ENCODE measurements at regions not wholly inside any gene's neighbourhood (a gene's known extent, or its start where the extent isn't known, plus 50 kb on each side); places are given as distances from the start of the nearest gene placed in this dataset.

- DNase-seq (ENCODE audit: low read depth in 4 of 4, low spot score in 3 of 4), result no peak
Observed at GRCh38 chr12:90023207-90023900, 314.7 kb upstream of the ATP2B1 start.

DNA sequence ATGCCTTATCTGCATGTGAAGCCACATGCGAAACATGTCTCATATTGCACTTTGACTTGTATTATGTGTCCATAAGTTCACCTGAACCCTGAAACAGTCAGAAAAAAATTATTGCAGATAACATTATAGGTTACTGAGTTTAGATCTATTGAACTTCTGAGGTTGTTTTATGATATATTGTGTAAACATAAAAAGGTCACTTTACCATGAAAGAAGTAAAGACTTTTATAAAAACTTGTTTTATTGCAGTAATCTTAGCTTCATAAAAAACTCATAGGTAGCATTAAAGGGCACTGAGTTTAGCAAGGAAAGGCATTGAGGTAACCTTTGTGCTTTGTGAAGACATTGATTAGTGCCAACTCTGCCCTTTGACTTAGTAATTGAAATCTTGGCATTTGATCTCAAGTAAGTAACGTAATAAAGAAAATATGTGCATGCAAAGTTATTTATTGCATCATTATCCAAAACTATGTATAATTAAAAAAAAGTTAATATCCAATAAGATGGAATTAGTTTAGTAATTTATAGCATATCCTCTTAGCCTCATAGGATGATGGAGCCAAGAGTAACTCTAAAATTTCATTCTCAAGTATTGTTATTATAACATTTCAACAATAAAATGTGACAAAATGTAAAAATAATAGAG lies 313.3 kb upstream of the ATP2B1 start:
- DNase-seq (ENCODE audit: low read depth in 4 of 4, low spot score in 3 of 4), result no peak

- no peak for DNase-seq (ENCODE audit: low read depth in 4 of 4, low spot score in 3 of 4)
Observed at GRCh38 chr12:90020881-90021280, 312.2 kb upstream of the ATP2B1 start.

- no peak for DNase-seq (ENCODE audit: low read depth in 4 of 4, low spot score in 3 of 4)
Observed at GRCh38 chr12:90020436-90020835, 311.8 kb upstream of the ATP2B1 start.

GRCh38 chr12:90020014-90020413 lies 311.4 kb upstream of the ATP2B1 start:
- DNase-seq (ENCODE audit: low read depth in 4 of 4, low spot score in 3 of 4), result no peak

DNA sequence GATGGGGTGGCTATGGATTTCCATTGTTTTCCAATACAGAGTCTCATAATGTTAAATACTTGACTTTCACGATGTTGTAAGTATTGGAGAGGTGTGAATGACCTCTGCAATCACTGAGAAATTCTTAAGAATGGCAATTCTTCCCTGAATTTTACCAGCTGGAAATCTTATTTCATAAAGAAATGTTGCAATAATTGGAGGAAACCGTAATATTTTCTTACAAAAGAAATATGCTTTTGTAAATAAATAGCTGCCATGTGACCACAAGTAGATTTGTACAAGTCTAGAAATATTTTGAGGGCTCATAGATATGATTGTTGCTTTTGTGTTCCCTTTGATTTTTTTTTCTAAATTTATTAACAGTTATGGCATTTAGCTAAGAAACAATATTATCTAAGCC lies 308.7 kb upstream of the ATP2B1 start:
- no peak for DNase-seq (ENCODE audit: low read depth in 4 of 4, low spot score in 3 of 4)

DNA sequence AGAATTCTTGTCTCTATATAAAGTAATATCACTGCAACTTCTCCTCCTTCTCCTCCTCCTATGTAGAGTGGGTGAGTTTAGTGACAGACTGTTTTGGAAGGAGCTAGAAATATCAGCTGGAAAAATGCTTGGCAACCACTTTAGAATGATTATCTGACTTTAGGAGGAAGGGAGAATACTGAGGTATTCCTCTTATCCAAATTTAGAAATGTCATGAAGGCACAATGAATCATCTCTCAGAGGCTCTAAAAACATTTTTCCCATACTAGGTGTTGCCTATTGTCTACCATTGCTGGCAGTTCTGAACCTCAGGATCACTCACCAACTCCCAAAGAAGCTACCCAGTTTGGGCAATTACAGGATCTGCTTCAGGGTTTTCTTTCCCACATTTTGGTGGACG lies 306.6 kb upstream of the ATP2B1 start:
- no peak for DNase-seq (ENCODE audit: low read depth in 4 of 4, low spot score in 3 of 4)

DNA sequence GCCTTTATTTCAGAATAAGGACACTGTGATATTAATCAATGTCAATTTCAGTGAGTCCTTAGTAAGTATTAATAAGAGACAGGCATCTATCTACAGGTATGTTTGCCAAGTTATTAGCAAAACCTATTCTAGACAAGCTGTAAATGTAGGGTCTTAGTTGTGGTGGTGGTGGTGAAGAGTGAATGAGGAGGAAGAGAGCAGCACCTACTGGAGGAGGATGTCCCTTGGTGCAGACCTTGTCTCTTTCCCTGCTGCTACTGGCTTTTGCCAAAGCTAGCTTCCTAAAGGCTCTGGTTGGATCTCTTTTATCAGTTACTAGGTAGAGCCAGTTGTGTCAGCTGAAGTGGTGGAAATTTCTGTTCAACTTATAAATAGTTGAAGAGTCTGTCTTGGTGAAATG lies 304.8 kb upstream of the ATP2B1 start:
- DNase-seq (ENCODE audit: low read depth in 4 of 4, low spot score in 3 of 4), result no peak

DNA sequence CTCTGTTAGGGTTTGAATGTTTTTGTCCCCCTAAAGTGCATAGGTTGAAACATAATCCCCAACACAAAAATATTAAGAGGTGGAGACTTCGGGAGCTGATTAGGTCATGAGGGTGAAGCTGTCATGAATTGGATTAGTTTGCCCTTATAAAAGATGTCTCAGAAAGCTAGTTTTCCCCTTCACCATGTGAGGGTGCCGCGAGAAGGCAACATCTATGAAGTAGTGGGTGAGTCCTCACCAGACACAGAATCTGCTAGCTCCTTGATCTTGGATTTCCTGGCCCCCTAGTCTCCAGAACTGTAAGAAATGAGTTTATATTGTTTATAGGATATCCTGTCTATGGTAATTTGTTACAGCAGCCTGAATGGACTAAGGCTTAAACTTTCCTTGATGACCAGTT lies 301.5 kb upstream of the ATP2B1 start:
- DNase-seq (ENCODE audit: low read depth in 4 of 4, low spot score in 3 of 4), result no peak

GRCh38 chr12:90008277-90008676 lies 299.6 kb upstream of the ATP2B1 start:
- no peak for DNase-seq (ENCODE audit: low read depth in 4 of 4, low spot score in 3 of 4)

DNA sequence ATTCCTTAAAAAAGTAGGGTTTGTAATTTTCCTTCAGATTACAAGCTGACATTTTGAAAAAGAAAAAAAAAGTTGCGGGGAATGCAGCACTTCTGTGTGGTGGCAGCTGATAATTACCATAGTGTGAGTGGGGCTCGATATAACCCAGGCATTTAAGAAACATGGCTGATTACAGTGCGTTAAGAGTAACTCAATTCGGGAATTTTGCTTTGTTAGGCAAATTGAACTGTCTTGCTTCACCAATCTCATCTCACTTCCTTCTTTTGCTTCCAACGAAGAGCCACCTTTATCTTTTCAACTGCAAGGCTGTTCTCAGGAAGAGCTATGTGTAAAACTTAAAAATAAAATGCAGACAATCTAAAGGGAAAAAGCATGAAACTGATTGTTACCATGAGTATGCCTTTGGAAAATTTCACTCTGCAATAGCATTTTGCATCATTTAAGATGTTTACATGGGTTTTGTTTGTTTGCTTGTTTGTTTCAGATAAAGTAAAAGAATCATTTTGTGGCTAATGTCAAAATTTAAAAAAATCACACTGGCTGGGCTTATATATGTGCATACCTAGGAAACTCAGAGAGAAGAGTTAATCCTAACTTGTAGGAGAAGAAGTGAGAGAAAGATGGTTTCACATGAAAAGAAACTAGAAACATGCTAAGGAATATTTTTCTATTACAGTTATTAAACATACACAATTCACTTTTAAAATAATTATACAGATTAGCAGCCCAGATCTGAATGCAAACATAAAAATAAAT lies 295.9 kb upstream of the ATP2B1 start:
- DNase-seq (ENCODE audit: low read depth in 4 of 4, low spot score in 3 of 4), result no peak

DNA sequence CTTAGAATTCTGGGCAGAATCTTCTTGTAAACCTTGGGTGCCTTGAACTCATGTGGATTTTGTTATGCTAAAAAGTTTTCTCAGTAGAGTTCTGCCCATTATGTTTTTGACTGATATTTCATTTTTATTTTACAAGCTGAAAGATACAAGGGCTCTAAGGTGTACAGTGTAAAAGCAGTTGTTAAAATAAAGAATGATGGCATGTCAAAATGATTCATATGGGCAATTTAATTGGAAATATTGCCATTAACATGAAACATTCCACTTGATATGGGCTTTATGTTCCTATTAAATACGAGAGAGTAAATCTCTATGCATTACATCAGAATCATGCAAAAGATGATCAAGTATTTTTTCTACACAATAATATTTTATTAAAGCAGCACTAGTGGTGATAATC lies 295.1 kb upstream of the ATP2B1 start:
- no peak for DNase-seq (ENCODE audit: low read depth in 4 of 4, low spot score in 3 of 4)

- DNase-seq (ENCODE audit: low read depth in 4 of 4, low spot score in 3 of 4), result no peak
Observed at GRCh38 chr12:90000721-90001120, 292.1 kb upstream of the ATP2B1 start.

GRCh38 chr12:89999699-90000505 lies 291.3 kb upstream of the ATP2B1 start:
- no peak for DNase-seq (ENCODE audit: low read depth in 4 of 4, low spot score in 3 of 4)

- no peak for DNase-seq (ENCODE audit: low read depth in 4 of 4, low spot score in 3 of 4)
Observed at GRCh38 chr12:89995870-89996269, 287.2 kb upstream of the ATP2B1 start.

DNA sequence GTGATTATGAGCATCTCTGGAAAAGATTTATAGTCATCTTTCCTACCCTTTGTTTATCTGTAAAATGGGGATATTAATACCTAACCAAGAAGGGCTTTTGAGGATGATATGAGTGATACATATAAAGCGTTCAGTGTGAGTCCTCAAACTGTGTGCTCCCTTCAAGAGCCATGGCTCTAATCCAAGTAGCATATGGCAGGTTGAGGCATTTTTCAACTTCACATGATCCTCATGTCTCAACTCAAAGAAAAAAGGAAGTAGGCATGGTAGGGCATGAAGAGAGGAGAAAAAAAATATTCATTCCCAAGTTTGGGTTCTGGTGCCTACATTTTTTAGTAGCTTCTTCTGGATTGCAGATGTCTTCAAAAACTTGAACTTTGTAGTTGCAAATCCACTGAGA lies 286.3 kb upstream of the ATP2B1 start:
- DNase-seq (ENCODE audit: low read depth in 4 of 4, low spot score in 3 of 4), result no peak

- no peak for DNase-seq (ENCODE audit: low read depth in 4 of 4, low spot score in 3 of 4)
Observed at GRCh38 chr12:89993632-89994031, 285.0 kb upstream of the ATP2B1 start.

DNA sequence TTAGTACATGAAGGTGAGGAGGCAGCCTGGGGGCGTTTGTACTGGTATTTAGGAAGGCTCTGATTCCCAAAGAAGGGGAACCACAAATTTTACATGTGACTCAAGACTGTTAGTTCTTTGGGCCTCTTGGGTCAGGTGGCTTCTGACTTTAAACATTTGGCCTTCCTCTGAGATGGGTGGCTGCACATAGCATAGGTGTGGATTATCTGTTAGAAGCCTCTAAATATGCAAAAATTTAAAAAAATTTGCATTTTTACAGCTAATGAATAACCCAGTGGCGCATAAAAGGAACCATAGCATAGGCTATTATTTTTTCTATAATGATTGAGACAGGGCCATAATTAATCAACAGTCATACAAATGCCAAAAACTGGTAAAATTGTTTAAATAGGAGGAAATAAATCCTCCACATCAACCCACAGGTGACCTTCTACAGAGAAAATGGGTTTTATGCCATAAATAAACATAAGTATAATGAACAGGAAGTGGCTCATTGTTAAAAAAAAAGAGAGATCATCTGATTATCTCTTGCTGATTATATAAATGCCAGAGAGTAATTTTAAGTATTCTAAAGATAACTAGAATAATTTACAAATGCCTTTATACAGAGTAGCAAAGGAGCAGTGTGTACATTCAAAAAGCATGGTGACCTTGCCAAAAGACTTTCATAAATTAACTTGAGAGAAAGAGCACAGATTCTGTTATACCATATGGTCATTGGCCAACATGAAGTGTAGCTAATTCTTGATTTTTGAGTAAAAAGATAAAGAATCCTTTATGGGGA lies 284.2 kb upstream of the ATP2B1 start:
- DNase-seq (ENCODE audit: low read depth in 4 of 4, low spot score in 3 of 4), result peak in 1 of 4 donors; percentile 20

GRCh38 chr12:89991807-89992590 lies 283.4 kb upstream of the ATP2B1 start:
- no peak for DNase-seq (ENCODE audit: low read depth in 4 of 4, low spot score in 3 of 4)

Measured in right renal pelvis (tissue), 4 donors.